PFSK-1 (cell line): ENCODE measurements at regions not wholly inside any gene's neighbourhood (a gene's known extent, or its start where the extent isn't known, plus 50 kb on each side); places are given as distances from the start of the nearest gene placed in this dataset.

Experiments used
- FOXP2 ChIP-seq: optimal IDR thresholded peaks from 2 replicates; pipeline ENCODE3; 2011; ENCODE audit warnings: borderline replicate concordance, control low read depth, inconsistent platforms; ENCODE audit not compliant: insufficient read depth; ENCODE audit errors: extremely low read length, extremely low read depth
- POLR2AphosphoS5 ChIP-seq: IDR thresholded peaks from 2 replicates; pipeline ENCODE4 v1.6.1; 2012; ENCODE audit warnings: low read depth, mild to moderate bottlenecking, control low read depth, low read length, moderate library complexity
- REST ChIP-seq, 2 experiments: IDR thresholded peaks; 2 replicates each; pipeline versions ENCODE4 v1.6.1 to v1.8.0; 2011 to 2012; ENCODE audit warnings: low read depth in 2 of 2, low read length in 2 of 2, control low read depth in 1 of 2, inconsistent platforms in 1 of 2, mild to moderate bottlenecking in 1 of 2, moderate library complexity in 1 of 2; ENCODE audit not compliant: insufficient read depth in 1 of 2
- SIN3A ChIP-seq: IDR thresholded peaks from 2 replicates; pipeline ENCODE4 v1.6.1; 2012; ENCODE audit warnings: mild to moderate bottlenecking, low read length, moderate library complexity, borderline replicate concordance; ENCODE audit not compliant: insufficient read depth
- TAF1 ChIP-seq: IDR thresholded peaks from 2 replicates; pipeline ENCODE4 v1.6.1; 2012; ENCODE audit warnings: low read length, control low read depth, borderline replicate concordance; ENCODE audit not compliant: insufficient read depth

- no peak for TF ChIP-seq FOXP2
- TF ChIP-seq REST (IDR thresholded peaks at IDR 0.05; ENCODE audit: insufficient read depth in 1 of 2, low read depth in 2 of 2, low read length in 2 of 2), result no peak
- no peak for TF ChIP-seq TAF1
- TF ChIP-seq POLR2AphosphoS5, result no peak
- no peak for TF ChIP-seq SIN3A
Observed at GRCh38 chrX:150088766-150089518, 150.7 kb upstream of the EOLA2 start.

- TF ChIP-seq SIN3A (no peak), POLR2AphosphoS5 (no peak), REST (IDR thresholded peaks at IDR 0.05; ENCODE audit: insufficient read depth in 1 of 2, low read depth in 2 of 2, low read length in 2 of 2) (no peak), TAF1 (no peak), FOXP2 (no peak)
Observed at GRCh38 chrX:150092549-150092948, 154.3 kb upstream of the EOLA2 start.

- TF ChIP-seq FOXP2, result no peak
- TF ChIP-seq SIN3A, result no peak
- no peak for TF ChIP-seq REST (IDR thresholded peaks at IDR 0.05; ENCODE audit: insufficient read depth in 1 of 2, low read depth in 2 of 2, low read length in 2 of 2)
- TF ChIP-seq POLR2AphosphoS5, result no peak
- TF ChIP-seq TAF1, result no peak
Observed at GRCh38 chrX:150094375-150094774, 156.1 kb upstream of the EOLA2 start.

GRCh38 chrX:150094996-150095395 lies 156.7 kb upstream of the EOLA2 start:
- TF ChIP-seq TAF1 (no peak), SIN3A (no peak), FOXP2 (no peak), POLR2AphosphoS5 (no peak), REST (IDR thresholded peaks at IDR 0.05; ENCODE audit: insufficient read depth in 1 of 2, low read depth in 2 of 2, low read length in 2 of 2) (no peak)
